Liver (tissue), 3 donors: ENCODE measurements at regions not wholly inside any gene's neighbourhood (a gene's known extent, or its start where the extent isn't known, plus 50 kb on each side); places are given as distances from the start of the nearest gene placed in this dataset.

ENCODE experiments used
- RAD21 ChIP-seq, 2 donors: IDR thresholded peaks; 2 replicates each; pipeline ENCODE4 v1.6.1; 2016; ENCODE audit warnings: antibody characterized with exemption in 2 of 2, mild to moderate bottlenecking in 2 of 2
- TF ChIP-seq, protein P1 (sequence below): fragments of 150-350 bp; IDR thresholded peaks from 2 replicates; pipeline ENCODE4 v1.5.1; 2017; ENCODE audit warnings: improper control_type of control experiment, low read depth, low read length; ENCODE audit not compliant: missing input control
- TF ChIP-seq, protein P2 (sequence below): IDR thresholded peaks from 2 replicates; pipeline ENCODE4 v1.6.1; 2016; ENCODE audit warnings: antibody characterized with exemption, mild to moderate bottlenecking
- donor health status: healthy.
- donor health status: healthy.

DNA sequence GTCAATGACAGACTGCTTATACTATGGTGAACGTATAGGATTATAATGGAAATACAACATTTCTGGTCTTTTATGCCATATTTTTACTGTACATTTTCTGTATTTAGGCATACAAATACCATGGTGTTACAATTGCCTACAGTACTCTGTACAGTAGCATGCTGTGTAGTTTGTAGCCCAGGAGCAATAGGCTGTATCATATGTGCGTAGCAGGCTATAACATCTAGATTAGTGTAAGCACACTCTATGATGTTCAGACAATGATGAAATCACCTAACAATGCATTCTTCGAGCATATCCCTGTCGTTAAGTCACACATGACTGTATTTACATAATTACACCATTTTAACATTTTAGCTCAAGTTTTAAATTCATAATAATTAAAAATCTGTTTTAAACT is 556.6 kb upstream of the ZNF804A start:
- no peak for TF ChIP-seq RAD21 (IDR thresholded peaks at IDR 0.05)
- TF ChIP-seq, protein P1, sequence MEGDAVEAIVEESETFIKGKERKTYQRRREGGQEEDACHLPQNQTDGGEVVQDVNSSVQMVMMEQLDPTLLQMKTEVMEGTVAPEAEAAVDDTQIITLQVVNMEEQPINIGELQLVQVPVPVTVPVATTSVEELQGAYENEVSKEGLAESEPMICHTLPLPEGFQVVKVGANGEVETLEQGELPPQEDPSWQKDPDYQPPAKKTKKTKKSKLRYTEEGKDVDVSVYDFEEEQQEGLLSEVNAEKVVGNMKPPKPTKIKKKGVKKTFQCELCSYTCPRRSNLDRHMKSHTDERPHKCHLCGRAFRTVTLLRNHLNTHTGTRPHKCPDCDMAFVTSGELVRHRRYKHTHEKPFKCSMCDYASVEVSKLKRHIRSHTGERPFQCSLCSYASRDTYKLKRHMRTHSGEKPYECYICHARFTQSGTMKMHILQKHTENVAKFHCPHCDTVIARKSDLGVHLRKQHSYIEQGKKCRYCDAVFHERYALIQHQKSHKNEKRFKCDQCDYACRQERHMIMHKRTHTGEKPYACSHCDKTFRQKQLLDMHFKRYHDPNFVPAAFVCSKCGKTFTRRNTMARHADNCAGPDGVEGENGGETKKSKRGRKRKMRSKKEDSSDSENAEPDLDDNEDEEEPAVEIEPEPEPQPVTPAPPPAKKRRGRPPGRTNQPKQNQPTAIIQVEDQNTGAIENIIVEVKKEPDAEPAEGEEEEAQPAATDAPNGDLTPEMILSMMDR: no peak
- TF ChIP-seq, protein P2, sequence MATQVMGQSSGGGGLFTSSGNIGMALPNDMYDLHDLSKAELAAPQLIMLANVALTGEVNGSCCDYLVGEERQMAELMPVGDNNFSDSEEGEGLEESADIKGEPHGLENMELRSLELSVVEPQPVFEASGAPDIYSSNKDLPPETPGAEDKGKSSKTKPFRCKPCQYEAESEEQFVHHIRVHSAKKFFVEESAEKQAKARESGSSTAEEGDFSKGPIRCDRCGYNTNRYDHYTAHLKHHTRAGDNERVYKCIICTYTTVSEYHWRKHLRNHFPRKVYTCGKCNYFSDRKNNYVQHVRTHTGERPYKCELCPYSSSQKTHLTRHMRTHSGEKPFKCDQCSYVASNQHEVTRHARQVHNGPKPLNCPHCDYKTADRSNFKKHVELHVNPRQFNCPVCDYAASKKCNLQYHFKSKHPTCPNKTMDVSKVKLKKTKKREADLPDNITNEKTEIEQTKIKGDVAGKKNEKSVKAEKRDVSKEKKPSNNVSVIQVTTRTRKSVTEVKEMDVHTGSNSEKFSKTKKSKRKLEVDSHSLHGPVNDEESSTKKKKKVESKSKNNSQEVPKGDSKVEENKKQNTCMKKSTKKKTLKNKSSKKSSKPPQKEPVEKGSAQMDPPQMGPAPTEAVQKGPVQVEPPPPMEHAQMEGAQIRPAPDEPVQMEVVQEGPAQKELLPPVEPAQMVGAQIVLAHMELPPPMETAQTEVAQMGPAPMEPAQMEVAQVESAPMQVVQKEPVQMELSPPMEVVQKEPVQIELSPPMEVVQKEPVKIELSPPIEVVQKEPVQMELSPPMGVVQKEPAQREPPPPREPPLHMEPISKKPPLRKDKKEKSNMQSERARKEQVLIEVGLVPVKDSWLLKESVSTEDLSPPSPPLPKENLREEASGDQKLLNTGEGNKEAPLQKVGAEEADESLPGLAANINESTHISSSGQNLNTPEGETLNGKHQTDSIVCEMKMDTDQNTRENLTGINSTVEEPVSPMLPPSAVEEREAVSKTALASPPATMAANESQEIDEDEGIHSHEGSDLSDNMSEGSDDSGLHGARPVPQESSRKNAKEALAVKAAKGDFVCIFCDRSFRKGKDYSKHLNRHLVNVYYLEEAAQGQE: no peak
